ENCODE measurements at regions not wholly inside any gene's neighbourhood (a gene's known extent, or its start where the extent isn't known, plus 50 kb on each side); places are given as distances from the start of the nearest gene placed in this dataset.

- Histone ChIP-seq H3K9me3 (ENCODE audit: control insufficient read depth, insufficient read depth, low read length) (no peaks in the 10 kb centered on the region), H3K27ac (ENCODE audit: insufficient read depth, low read length) (no peak overlapping the region), H2BK15ac (ENCODE audit: low read depth, low read length) (no peak overlapping the region), H4K8ac (ENCODE audit: low read depth in 2 of 2, low read length in 2 of 2) (no peak overlapping the region), H3K79me1 (ENCODE audit: low read depth in 1 of 2, low read length in 2 of 2) (no peaks in the 10 kb centered on the region), H2BK20ac (ENCODE audit: low read depth, low read length) (no peak overlapping the region), H3K4ac (ENCODE audit: low read depth, low read length) (no peak overlapping the region), H3K18ac (ENCODE audit: low read depth, low read length) (no peak overlapping the region), H2AK5ac (ENCODE audit: low read depth, low read length) (no peak overlapping the region), H2BK5ac (ENCODE audit: low read depth, low read length, poor library complexity, severe bottlenecking) (no peak overlapping the region), H4K5ac (ENCODE audit: low read depth, low read length) (no peak overlapping the region), H3K23ac (ENCODE audit: low read depth, low read length) (no peak overlapping the region), H3K27me3 (ENCODE audit: control insufficient read depth, insufficient read depth, low read length) (no peaks in the 10 kb centered on the region), H2AFZ (replicated peaks; ENCODE audit: low read length, poor library complexity) (no peak overlapping the region), H3K9me1 (ENCODE audit: insufficient read depth, low read length) (no peaks in the 10 kb centered on the region), H3K9ac (ENCODE audit: low read depth, low read length) (no peak overlapping the region), H3K36me3 (ENCODE audit: control insufficient read depth, insufficient read depth, low read length) (no peaks in the 10 kb centered on the region), H3K4me2 (ENCODE audit: low read depth, low read length) (no peak overlapping the region), H3K14ac (replicated peaks; ENCODE audit: low read depth, low read length) (no peak overlapping the region), H4K20me1 (ENCODE audit: insufficient read depth, low read length) (no peaks in the 10 kb centered on the region), H3K56ac (ENCODE audit: extremely low read depth, insufficient read depth, low read length) (no peak overlapping the region), H3K4me1 (ENCODE audit: control insufficient read depth, insufficient read depth, low read length) (no peaks in the 10 kb centered on the region), H2AK9ac (replicated peaks; ENCODE audit: low read depth, low read length, poor library complexity) (no peak overlapping the region), H4K91ac (ENCODE audit: insufficient read depth, low read depth, low read length) (no peak overlapping the region), H3K4me3 (ENCODE audit: insufficient read depth, low read depth, low read length) (no peak overlapping the region), H2BK120ac (ENCODE audit: low read depth, low read length) (no peak overlapping the region)
- WGBS, 2 experiments (ENCODE audit: extremely low coverage in 2 of 2, insufficient read length in 1 of 2), result no CpG with 5 or more reads among the region's 1 CpG
- BruUV-seq (replicated peaks), result no TSS peak
- dilution Hi-C loops (cut with HindIII; ENCODE audit: low sequenced_read_pairs, unreplicated experiment) (no loop called here), in situ Hi-C loops (cut with MboI; ENCODE audit: low sequenced_read_pairs) (no loop called here), intact Hi-C loops (cut with micrococcal nuclease) (no loop called here)
- POLR2A ChIA-PET (ENCODE audit: unreplicated experiment), result no interaction called here
- DNase-seq, result no peak
- no peak for ATAC-seq (ENCODE audit: low read depth)
- CTCF ChIA-PET, result no interaction called here
- no peak for TF ChIP-seq MAZ (IDR thresholded peaks at IDR 0.05; ENCODE audit: borderline replicate concordance, low read depth, low read length)
- no peak for TF ChIP-seq NFE2L2 (IDR thresholded peaks at IDR 0.05; ENCODE audit: low read depth, low read length)
- TF ChIP-seq RCOR1 (IDR thresholded peaks at IDR 0.05; ENCODE audit: insufficient replicate concordance, low read length), result no peak
- TF ChIP-seq MAFK (IDR thresholded peaks at IDR 0.05; ENCODE audit: low read depth, low read length), result no peak
- TF ChIP-seq USF2 (IDR thresholded peaks at IDR 0.05; ENCODE audit: low read depth, low read length), result no peak
- TF ChIP-seq FOS (IDR thresholded peaks at IDR 0.05; ENCODE audit: low read depth, low read length), result no peak
- TF ChIP-seq POLR2A (IDR thresholded peaks at IDR 0.05; ENCODE audit: low read depth, low read length), result no peak
- TF ChIP-seq SMC3 (IDR thresholded peaks at IDR 0.05; ENCODE audit: low read depth, low read length), result no peak
- no peak for TF ChIP-seq CTCF (conservative IDR thresholded peaks at IDR 0.05; ENCODE audit: low read depth, low read length)
- no peak for TF ChIP-seq MXI1 (IDR thresholded peaks at IDR 0.05; ENCODE audit: borderline replicate concordance, low read depth, low read length)
- no peak for TF ChIP-seq RFX5 (IDR thresholded peaks at IDR 0.05; ENCODE audit: low read depth, low read length)
Measured at GRCh38 chr15:61511756-61512155, 282.7 kb upstream of the RORA start.
